ENCODE measurements at regions not wholly inside any gene's neighbourhood (a gene's known extent, or its start where the extent isn't known, plus 50 kb on each side); places are given as distances from the start of the nearest gene placed in this dataset.

GRCh38 chr1:191839891-191840290, 318.4 kb upstream of the RGS18 start:
- TF ChIP-seq CTCF (IDR thresholded peaks at IDR 0.05 in 2 of 3, conservative IDR thresholded peaks at IDR 0.05 in 1 of 3; ENCODE audit: insufficient read depth in 2 of 3, low read depth in 1 of 3, low read length in 3 of 3) (no peak), ZNF76 (CRISPR knock-in tag; IDR thresholded peaks at IDR 0.05; ENCODE audit: borderline replicate concordance) (no peak), NR1H2 (CRISPR knock-in tag; IDR thresholded peaks at IDR 0.05) (no peak), SNAPC5 (CRISPR knock-in tag; IDR thresholded peaks at IDR 0.05) (no peak), TCF3 (CRISPR knock-in tag; IDR thresholded peaks at IDR 0.05) (no peak), CEBPZ (IDR thresholded peaks at IDR 0.05; ENCODE audit: borderline replicate concordance, low read depth, low read length) (no peak), HDAC2 (IDR thresholded peaks at IDR 0.05) (no peak), THAP7 (CRISPR knock-in tag; IDR thresholded peaks at IDR 0.05) (no peak), KDM4B (IDR thresholded peaks at IDR 0.05; ENCODE audit: borderline replicate concordance in 2 of 2, low read depth in 1 of 2) (no peak)
